ENCODE measurements at regions not wholly inside any gene's neighbourhood (a gene's known extent, or its start where the extent isn't known, plus 50 kb on each side); places are given as distances from the start of the nearest gene placed in this dataset.
"Not testable (repeated sequence)": the region's sequence is repeated elsewhere in the genome, so short reads cannot be mapped to it uniquely, and the experiment has no call there.

GRCh38 chr2:234555161-234555560 lies 58.3 kb upstream of the ARL4C start:
- TF ChIP-seq EP300 (IDR thresholded peaks at IDR 0.05) = no peak
- TF ChIP-seq POLR2AphosphoS5 (IDR thresholded peaks at IDR 0.05) = no peak
- Histone ChIP-seq H3K27me3 (no peaks in the 10 kb centered on the region), H3K36me3 (no peaks in the 10 kb centered on the region), H3K9me3 (no peaks in the 10 kb centered on the region), H3K4me1 (no peaks in the 10 kb centered on the region), H3K4me3 (no peak overlapping the region), H3K27ac (no peak overlapping the region)
- no peak for DNase-seq (ENCODE audit: low spot score in 2 of 2)

DNA sequence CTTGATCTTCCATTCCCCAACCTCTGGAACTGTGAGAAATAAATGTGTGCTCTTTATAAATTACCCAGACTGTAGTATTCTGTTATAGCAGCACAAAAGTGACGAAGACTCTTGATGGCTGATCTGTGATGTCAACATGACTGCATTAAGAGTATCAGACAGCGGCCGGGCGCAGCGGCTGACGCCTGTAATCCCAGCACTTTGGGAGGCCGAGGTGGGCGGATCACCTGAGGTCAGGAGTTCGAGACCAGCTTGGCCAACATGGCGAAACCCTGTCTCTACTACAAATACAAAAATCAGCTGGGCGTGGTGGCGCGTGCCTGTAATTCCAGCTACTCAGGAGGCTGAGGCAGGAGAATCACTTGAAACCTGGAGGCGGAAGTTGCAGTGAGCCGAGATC lies 56.3 kb upstream of the ARL4C start:
- 96% methylated on average over 15 of the region's 15 CpGs for WGBS
- H3K4me1 ChIP-seq; H3K4me3 ChIP-seq; DNase-seq (ENCODE audit: low spot score in 2 of 2); H3K27ac ChIP-seq; H3K9me3 ChIP-seq; H3K27me3 ChIP-seq; H3K36me3 ChIP-seq: not testable (repeated sequence)

DNA sequence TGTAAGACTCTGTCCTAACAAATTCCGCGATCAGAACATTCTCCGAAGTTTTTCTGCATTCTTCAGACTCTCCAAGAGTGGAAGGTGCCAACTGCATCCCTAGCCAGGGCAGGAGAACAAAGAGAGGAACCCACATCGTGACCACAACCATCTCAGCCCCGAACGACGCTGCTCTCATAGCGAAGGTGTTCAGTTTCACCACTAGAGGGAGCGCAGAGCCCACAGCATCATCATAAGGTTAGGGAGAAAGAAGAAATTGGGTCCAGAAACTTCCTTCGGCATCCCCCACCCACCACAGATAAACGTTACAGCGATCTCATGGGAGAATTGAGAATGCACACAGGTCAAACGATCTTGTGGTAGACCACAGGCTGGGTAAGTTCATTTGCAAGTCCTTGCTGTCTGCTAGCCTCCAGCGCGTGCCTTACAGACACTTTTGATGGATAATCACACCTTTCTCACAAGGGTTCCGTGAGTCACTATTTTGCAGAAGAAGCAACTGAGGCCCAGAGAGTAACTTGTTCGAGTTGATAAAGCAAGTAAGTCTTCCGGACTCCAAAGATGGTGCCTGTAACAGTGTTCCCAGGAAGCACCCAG lies 53.7 kb upstream of the ARL4C start:
- WGBS = 22% methylated on average over 18 of the region's 18 CpGs
- Histone ChIP-seq H3K9me3 (no peaks in the 10 kb centered on the region), H3K4me3 (no peak overlapping the region), H3K27me3 (peaks cover 5% of the 10 kb centered on the region), H3K4me1 (peaks cover 4% of the 10 kb centered on the region), H3K36me3 (no peaks in the 10 kb centered on the region), H3K27ac (no peak overlapping the region)
- peak; percentile 76 to 85 for DNase-seq (ENCODE audit: low spot score in 2 of 2)
- TF ChIP-seq POLR2AphosphoS5 (IDR thresholded peaks at IDR 0.05) = no peak
- TF ChIP-seq, protein P1, sequence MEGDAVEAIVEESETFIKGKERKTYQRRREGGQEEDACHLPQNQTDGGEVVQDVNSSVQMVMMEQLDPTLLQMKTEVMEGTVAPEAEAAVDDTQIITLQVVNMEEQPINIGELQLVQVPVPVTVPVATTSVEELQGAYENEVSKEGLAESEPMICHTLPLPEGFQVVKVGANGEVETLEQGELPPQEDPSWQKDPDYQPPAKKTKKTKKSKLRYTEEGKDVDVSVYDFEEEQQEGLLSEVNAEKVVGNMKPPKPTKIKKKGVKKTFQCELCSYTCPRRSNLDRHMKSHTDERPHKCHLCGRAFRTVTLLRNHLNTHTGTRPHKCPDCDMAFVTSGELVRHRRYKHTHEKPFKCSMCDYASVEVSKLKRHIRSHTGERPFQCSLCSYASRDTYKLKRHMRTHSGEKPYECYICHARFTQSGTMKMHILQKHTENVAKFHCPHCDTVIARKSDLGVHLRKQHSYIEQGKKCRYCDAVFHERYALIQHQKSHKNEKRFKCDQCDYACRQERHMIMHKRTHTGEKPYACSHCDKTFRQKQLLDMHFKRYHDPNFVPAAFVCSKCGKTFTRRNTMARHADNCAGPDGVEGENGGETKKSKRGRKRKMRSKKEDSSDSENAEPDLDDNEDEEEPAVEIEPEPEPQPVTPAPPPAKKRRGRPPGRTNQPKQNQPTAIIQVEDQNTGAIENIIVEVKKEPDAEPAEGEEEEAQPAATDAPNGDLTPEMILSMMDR (IDR thresholded peaks at IDR 0.05) = peak; percentile 84 to 91

- Histone ChIP-seq H3K9me3 (no peaks in the 10 kb centered on the region), H3K36me3 (no peaks in the 10 kb centered on the region), H3K27me3 (peaks cover 5% of the 10 kb centered on the region), H3K4me1 (peaks cover 4% of the 10 kb centered on the region), H3K27ac (no peak overlapping the region), H3K4me3 (no peak overlapping the region)
- TF ChIP-seq, protein P1 (IDR thresholded peaks at IDR 0.05) = no peak
- TF ChIP-seq POLR2A (IDR thresholded peaks at IDR 0.05) (no peak), POLR2AphosphoS5 (IDR thresholded peaks at IDR 0.05) (no peak), EP300 (IDR thresholded peaks at IDR 0.05) (no peak)
- DNase-seq (ENCODE audit: low spot score in 2 of 2) = no peak
- WGBS = 81% methylated on average over 7 of the region's 7 CpGs
Observed at GRCh38 chr2:234550056-234550455, 53.2 kb upstream of the ARL4C start.

DNA sequence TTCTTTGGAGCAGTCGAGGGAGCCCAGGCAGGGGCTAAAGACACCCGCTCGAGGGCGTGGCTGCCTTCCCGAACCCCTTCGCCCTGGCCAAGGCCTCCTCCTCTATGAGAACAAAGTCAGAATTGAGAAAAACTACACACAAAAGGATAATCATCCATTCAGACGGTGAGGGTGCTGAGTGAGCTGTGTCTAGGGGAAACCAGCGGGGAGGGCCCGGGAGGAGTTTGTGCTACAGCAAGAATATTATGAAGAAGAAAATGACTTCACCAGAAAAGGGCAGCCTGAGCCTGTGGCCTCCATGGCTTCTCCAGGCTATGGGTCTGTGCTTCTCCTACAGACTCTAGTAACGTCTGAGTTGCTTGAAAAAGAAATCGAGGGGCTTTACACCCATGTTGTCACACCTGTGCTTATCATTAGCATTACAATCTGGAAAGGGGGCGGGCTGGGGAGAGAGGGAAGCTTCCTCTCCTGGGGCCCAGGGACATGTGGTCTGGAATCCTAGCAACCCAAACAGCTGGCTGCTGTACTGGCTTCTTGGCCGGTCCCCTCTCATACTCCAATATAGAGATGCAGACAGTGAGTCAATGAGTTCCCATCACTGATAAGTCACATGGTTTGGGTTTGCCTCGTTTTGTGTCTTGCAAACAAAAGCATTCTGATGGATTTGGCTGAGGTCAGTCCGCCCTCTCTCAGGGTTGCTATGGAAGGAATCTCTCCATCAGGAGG lies 52.0 kb upstream of the ARL4C start:
- H3K36me3 ChIP-seq = no peaks in the 10 kb centered on the region
- 59% methylated on average over 15 of the region's 15 CpGs for WGBS
- peaks cover 8% of the 10 kb centered on the region for H3K27me3 ChIP-seq
- TF ChIP-seq POLR2AphosphoS5 (IDR thresholded peaks at IDR 0.05) = no peak
- no peak for TF ChIP-seq POLR2A (IDR thresholded peaks at IDR 0.05)
- TF ChIP-seq EP300 (IDR thresholded peaks at IDR 0.05) = no peak
- TF ChIP-seq, protein P1 (IDR thresholded peaks at IDR 0.05) = no peak
- no peak for DNase-seq (ENCODE audit: low spot score in 2 of 2)
- peak overlapping the region; percentile 12 for H3K27ac ChIP-seq
- H3K9me3 ChIP-seq = no peaks in the 10 kb centered on the region
- peaks cover 4% of the 10 kb centered on the region for H3K4me1 ChIP-seq
- H3K4me3 ChIP-seq = no peak overlapping the region

DNA sequence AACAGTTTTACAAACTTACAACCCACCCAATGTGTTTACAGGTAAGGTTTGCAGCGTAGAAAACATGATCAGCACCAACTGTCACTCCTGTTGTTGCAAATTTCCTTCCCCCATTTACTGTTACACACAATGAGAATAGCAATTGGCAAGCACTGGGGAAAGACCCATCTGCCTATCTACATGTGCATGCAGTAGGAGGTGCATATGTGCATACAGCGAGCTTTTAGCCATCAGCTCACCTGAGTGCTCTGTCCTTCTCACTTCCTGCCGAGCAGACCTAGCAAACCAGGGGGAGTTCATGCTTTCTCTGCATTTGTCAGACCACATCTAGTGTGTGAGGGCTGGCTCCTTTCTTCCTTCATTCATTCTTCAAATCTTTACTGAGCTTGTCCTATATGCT lies 49.9 kb upstream of the ARL4C start:
- H3K27me3 ChIP-seq = peaks cover 8% of the 10 kb centered on the region
- no peak overlapping the region for H3K4me3 ChIP-seq
- no peak overlapping the region for H3K27ac ChIP-seq
- 95% methylated on average over 3 of the region's 3 CpGs for WGBS
- H3K9me3 ChIP-seq = no peaks in the 10 kb centered on the region
- H3K36me3 ChIP-seq = no peaks in the 10 kb centered on the region
- peaks cover 4% of the 10 kb centered on the region for H3K4me1 ChIP-seq
- TF ChIP-seq EP300 (IDR thresholded peaks at IDR 0.05) = no peak
- no peak for TF ChIP-seq POLR2A (IDR thresholded peaks at IDR 0.05)
- TF ChIP-seq, protein P1 (IDR thresholded peaks at IDR 0.05) = no peak
- TF ChIP-seq POLR2AphosphoS5 (IDR thresholded peaks at IDR 0.05) = no peak
- DNase-seq (ENCODE audit: low spot score in 2 of 2) = no peak

Data from suprapubic skin (tissue), 4 donors.